ENCODE measurements at regions not wholly inside any gene's neighbourhood (a gene's known extent, or its start where the extent isn't known, plus 50 kb on each side); places are given as distances from the start of the nearest gene placed in this dataset.

GRCh38 chr1:185681034-185681633 is 53.1 kb upstream of the HMCN1 start:
- Histone ChIP-seq H4K5ac (ENCODE audit: insufficient read length, low read depth, low read length) (no peak overlapping the region), H2BK20ac (ENCODE audit: low read depth, low read length, poor library complexity, severe bottlenecking) (no peak overlapping the region), H3T11ph (ENCODE audit: low read length) (no peak overlapping the region), H3K79me1 (ENCODE audit: insufficient read depth, low read depth, low read length, poor library complexity, severe bottlenecking) (no peaks in the 10 kb centered on the region), H2BK5ac (ENCODE audit: insufficient read length, low read length) (no peak overlapping the region), H2AK5ac (ENCODE audit: insufficient read length, low read length) (no peak overlapping the region), H4K91ac (ENCODE audit: insufficient read length, low read depth, low read length) (no peak overlapping the region), H2BK15ac (ENCODE audit: low read depth, low read length) (no peak overlapping the region), H2BK120ac (ENCODE audit: low read depth, low read length, poor library complexity, severe bottlenecking) (no peak overlapping the region), H3K4me2 (ENCODE audit: insufficient read depth, insufficient read length, low read length) (no peak overlapping the region), H3K18ac (ENCODE audit: insufficient read length, low read depth, low read length) (no peak overlapping the region), H3K23me2 (ENCODE audit: insufficient read length, low read depth, low read length, poor library complexity, severe bottlenecking) (no peaks in the 10 kb centered on the region), H3K9ac (ENCODE audit: extremely low read depth, insufficient read length, low read length) (no peak overlapping the region), H3K23ac (ENCODE audit: insufficient read length, low read depth, low read length) (no peak overlapping the region), H3K4me1 (ENCODE audit: insufficient read depth, low read length) (no peaks in the 10 kb centered on the region), H4K20me1 (ENCODE audit: control insufficient read depth, insufficient read depth, insufficient read length) (no peaks in the 10 kb centered on the region), H3K56ac (ENCODE audit: insufficient read length, low read depth, low read length) (no peak overlapping the region), H2AFZ (ENCODE audit: low read length) (no peak overlapping the region), H3K9me3 (ENCODE audit: control insufficient read depth, low read depth, low read length) (no peaks in the 10 kb centered on the region), H3K27me3 (ENCODE audit: insufficient read depth, low read length) (no peaks in the 10 kb centered on the region), H4K8ac (replicated peaks; ENCODE audit: insufficient read length, low read depth, low read length) (no peak overlapping the region), H3K27ac (ENCODE audit: insufficient read length, low read depth, low read length) (no peak overlapping the region), H2BK12ac (ENCODE audit: insufficient read length, low read depth, low read length) (no peak overlapping the region), H3K14ac (ENCODE audit: insufficient read depth, low read length) (no peak overlapping the region), H3K4ac (ENCODE audit: low read depth, low read length) (no peak overlapping the region), H3K79me2 (ENCODE audit: insufficient read depth, low read length) (no peaks in the 10 kb centered on the region)
- Mint-ChIP-seq H3K36me3 (ENCODE audit: insufficient read depth in 1 of 3, low read depth in 3 of 3) (no peaks in the 10 kb centered on the region), H3K9me3 (no peaks in the 10 kb centered on the region), H3K27ac (no peak overlapping the region), H3K27me3 (ENCODE audit: low read depth) (peaks cover 11% of the 10 kb centered on the region), H3K4me3 (no peak overlapping the region), H3K4me1 (peaks cover 6 to 19% of the 10 kb centered on the region in 2 experiments; a peak in 3 of 4 replicates)
- no CpG with 5 or more reads among the region's 2 CpGs for WGBS (ENCODE audit: extremely low coverage, insufficient read length, low lambda C conversion rate)
- no peak for DNase-seq
- TF ChIP-seq, protein P1, sequence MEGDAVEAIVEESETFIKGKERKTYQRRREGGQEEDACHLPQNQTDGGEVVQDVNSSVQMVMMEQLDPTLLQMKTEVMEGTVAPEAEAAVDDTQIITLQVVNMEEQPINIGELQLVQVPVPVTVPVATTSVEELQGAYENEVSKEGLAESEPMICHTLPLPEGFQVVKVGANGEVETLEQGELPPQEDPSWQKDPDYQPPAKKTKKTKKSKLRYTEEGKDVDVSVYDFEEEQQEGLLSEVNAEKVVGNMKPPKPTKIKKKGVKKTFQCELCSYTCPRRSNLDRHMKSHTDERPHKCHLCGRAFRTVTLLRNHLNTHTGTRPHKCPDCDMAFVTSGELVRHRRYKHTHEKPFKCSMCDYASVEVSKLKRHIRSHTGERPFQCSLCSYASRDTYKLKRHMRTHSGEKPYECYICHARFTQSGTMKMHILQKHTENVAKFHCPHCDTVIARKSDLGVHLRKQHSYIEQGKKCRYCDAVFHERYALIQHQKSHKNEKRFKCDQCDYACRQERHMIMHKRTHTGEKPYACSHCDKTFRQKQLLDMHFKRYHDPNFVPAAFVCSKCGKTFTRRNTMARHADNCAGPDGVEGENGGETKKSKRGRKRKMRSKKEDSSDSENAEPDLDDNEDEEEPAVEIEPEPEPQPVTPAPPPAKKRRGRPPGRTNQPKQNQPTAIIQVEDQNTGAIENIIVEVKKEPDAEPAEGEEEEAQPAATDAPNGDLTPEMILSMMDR (conservative IDR thresholded peaks at IDR 0.05) = peak; percentile 78

Measured in H9 (cell line).